GM18511 (cell line): ENCODE measurements at regions not wholly inside any gene's neighbourhood (a gene's known extent, or its start where the extent isn't known, plus 50 kb on each side); places are given as distances from the start of the nearest gene placed in this dataset.
"Not testable (repeated sequence)": the region's sequence is repeated elsewhere in the genome, so short reads cannot be mapped to it uniquely, and the experiment has no call there.

Experiments used
- ATAC-seq: cut with Tn5 transposase; IDR thresholded peaks from one replicate; pipeline ENCODE4 v1.9.1; 2021; ENCODE audit warnings: mild to moderate bottlenecking, moderate library complexity; ENCODE audit not compliant: unreplicated experiment

DNA sequence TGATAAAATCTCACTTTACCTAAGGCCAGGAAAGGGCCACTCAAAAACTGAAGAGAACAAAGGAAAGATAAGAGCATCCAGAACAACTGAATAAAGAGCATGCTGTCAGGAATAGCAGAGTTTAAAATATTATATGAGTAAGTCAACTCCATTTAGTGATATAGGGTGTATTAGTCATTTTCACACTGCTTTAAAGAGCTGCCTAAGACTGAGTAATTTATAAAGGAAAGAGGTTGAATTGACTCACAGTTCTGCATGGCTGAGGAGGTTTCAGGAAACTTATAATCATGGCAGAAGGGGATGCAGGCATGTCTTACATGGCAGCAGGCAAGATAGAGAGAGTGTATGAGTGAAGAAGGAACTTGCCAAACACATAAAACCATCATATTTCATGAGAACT is 778.0 kb upstream of the NECTIN3 start:
- ATAC-seq: no peak

DNA sequence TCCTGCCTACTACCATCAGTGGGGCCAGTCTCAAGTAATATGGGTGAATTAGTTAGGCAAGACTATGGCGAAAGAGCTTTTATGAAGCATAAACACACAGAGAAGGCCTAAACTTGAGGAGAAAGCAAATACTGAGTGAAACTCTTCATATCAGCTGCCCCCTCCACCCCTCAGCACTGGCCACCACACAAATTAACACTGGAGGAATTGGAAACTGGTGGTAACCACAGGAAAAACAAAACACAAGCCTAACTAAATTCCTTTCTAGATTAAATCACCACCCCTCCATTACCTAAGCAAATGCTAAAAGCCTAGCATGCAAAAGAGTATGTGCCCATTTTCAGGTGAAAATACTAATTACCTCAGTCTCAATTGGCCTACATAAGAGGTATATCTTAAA is 774.7 kb upstream of the NECTIN3 start:
- ATAC-seq: no peak

DNA sequence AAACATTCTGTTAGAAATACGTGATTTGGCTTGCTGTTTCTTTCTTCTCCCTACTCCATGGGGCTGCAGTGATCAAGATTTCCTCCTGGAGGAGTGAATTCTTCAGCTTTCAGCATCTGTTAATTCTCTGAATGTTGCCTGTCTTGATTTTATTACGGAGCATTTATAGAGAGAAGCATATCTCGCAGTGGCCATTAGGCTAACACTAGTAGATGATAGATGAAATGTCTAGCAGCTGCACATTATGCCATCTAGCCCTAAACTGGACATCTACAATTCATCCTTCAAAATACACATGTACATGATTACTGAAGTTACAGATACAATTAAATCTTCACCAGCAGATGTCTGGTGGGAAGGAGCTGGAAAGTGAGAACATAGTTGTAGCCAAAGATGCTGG is 769.8 kb upstream of the NECTIN3 start:
- ATAC-seq: no peak

DNA sequence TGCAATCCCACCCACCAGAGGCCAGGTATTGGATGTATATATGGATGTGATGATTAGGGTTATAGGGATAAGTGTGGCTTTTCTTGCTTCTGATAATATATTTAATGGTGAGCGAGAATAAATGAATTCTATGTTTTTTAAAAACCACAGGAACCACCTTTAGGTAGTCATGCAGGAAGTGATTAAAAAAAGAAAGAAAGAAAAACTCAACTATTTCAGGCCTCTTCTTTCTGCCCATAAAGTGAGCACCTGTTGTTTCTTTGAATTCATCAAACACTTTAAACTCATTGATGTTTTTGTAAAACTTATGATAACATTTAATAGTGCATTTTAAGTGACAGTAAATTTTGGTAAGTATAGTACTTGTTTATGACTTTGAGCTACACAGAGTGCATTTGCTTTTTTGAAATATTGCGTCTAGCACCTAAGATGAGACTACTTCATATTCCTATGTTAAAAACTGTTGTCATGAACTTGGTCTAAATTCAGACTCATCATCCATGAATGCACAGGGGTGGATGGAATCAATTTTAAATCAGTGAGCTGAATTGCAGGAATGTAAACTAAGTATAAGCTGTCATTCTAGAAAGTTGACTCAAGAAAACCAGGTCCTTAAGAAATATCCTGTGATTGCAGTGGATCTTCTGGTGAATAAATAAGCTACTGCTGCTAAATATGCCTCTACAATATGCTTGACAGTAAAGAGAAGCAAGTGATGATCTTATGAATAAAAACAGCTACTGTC is 764.4 kb upstream of the NECTIN3 start:
- ATAC-seq: no peak

DNA sequence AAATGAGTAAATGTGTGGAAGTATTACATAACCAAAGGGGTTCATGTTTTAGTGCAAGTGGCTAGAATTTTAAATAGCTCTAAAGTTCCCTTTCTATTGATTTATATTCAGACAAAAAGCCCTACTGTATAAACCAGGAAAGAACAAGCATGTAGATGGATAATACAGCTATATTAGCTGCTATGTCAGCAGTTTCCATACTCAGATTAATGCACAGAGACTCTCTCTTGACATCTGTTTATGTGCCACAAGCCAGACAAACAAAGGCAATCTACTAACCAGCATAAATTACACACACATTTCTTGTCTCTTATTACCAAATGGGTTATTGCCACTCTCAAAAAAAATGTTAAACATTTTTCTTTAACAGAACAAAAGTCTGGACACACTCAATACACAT is 760.1 kb upstream of the NECTIN3 start:
- ATAC-seq: no peak

DNA sequence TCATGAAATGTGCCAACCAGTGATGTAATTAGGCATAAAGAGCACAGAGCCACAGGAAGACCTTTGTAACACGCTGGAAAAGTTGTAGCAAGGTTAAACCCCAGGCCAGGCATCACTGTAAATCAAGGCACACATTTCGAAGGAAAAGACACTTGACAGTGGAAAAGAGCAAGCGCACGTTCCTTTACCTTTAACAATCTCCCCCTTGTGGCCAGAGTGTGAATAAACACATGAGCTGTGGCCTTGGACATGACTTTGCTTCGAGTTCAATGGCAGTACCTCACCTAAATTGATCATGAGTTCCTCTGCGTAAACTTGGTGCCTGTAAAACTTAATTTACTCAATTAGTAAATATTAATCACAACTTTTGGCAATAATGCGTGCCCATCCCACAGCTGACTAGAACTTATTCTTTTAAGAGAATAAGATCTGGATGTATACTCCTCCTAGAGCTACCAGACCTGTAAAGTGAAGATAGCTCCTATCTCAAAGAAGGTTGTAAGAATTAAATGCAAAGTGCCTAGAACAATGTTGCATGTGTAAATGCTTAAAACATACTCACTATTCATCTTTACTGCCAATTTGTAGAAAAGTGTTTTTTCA is 757.0 kb upstream of the NECTIN3 start:
- ATAC-seq: peak; percentile 95

DNA sequence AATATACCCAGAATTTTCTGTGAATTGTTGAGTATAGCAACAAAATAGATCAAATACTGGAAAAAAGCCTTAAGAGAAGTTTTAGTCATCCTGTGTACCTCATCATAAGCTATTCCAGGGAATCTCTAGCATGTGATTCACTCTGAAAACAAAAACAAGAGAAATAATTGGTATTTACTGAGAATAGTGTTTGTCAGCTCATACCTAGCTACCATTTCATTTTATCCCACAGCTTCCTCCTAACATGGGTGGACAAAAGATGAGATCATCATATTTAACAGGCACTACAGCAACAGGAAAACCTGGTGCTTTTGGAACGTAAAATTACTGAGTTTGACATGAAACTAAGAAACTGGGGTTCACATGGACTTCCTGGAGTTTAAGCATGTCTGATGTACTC is 753.5 kb upstream of the NECTIN3 start:
- no peak for ATAC-seq

DNA sequence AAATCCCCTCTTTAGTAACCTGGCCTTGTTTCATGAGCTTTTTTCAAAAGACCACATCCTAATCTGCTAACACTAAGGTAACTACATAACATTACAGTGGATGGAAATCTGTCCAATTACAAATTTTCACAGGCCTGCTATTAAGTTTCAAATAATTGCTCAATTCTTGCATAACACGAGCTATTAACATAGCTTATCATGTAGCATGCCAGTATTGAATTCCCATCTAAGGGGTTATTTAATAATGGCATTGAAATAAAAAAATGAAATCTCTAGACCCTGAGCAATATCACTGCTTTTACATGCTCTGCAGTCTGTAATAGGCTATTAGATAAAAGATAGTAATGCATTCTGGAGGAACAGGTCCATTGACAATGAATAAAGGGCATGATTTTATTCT is 748.3 kb upstream of the NECTIN3 start:
- ATAC-seq: no peak

DNA sequence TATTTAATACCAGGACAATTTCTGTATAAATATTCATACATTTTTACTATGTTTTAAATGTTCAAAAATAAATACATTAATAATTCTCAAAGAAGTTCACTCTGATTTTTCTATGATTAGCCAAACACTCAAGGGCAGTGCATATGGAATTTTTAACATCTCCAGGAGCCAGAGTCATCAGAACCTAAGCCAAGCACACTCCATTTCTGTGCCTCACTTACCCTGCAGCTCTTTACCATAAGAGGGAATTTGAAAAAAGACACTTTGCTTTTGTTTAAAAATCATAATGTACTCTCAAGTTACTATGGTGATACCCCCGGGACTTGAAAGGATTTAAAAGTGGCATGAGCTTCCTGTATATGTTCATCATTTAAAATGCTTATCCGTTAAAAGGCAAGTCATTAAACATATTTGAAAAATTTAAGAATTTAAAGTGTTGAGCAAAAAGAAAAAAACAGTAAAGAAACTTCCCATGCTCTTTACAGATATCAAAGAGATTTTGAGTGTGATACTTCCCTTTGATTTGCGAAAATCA is 747.4 kb upstream of the NECTIN3 start:
- ATAC-seq: no peak

DNA sequence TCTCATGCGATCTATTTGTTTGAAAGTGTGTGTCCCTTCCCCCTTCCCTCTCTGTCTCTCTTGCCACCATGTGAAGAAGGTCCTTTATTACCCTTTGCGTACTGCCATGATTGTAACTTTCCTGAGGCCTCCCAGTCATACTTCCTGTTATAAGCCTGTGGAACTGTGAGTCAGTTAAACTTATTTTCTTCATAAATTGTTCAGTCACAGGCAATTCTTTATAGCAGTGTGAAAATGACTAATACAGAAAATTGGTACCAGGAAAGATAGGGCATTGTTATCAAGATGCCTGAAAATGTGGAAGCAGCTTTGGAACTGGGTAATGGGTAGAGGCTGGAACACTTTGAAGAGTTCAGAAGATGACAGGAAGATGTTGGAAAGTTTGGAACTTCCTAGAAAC is 743.7 kb upstream of the NECTIN3 start:
- no peak for ATAC-seq

DNA sequence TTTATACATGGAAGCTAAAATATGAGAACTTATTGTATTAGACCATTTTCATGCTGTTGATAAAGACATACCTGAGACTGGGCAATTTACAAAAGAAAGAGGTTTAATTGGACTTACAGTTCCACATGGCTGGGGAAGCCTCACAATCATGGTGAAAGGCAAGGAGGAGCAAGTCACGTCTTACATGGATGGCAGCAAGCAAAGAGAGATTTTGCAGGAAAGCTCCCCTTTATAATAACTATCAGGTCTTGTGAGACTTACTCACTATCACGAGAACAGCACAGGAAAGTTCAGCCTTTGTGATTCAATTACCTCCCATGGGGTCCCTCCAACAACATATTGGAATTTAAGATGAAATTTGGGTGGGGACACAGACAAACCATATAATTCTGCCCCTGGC is 740.1 kb upstream of the NECTIN3 start:
- not testable (repeated sequence) for ATAC-seq

DNA sequence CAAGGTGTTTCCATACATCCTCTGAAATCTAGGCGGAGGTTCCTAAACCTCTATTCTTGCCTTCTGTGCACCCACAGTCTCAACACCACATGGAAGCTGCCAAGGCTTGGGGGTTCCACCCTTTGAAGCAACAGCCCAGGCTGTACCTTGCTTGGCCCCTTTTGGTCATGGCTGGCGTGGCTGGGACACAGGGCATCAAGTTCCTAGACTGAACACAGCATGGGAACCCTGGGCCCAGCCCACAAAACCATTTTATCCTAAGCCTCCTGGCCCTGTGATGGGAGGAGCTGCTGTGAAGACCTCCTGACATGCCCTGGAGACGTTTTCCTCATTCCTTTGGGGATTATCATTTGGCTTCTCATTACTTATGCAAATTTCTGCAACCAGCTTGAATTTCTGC is 739.0 kb upstream of the NECTIN3 start:
- ATAC-seq: no peak

DNA sequence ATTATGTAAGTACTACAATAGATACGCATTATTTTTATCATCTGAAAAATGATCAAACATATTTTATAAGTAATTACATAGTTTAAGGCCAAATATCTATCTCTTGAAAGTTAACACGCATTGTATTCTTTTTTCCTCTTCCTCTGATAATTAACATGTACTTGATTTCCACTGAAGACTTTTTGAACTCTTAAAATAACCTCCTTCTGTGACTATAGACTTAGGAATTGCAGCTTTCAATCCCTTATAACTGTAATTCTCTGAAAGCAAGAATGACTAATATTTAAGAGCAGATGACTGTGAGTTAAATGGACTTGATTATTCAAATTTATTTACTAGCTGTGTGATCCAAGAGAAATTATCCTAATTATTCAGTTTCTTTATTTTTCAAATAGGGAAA is 730.6 kb upstream of the NECTIN3 start:
- no peak for ATAC-seq

DNA sequence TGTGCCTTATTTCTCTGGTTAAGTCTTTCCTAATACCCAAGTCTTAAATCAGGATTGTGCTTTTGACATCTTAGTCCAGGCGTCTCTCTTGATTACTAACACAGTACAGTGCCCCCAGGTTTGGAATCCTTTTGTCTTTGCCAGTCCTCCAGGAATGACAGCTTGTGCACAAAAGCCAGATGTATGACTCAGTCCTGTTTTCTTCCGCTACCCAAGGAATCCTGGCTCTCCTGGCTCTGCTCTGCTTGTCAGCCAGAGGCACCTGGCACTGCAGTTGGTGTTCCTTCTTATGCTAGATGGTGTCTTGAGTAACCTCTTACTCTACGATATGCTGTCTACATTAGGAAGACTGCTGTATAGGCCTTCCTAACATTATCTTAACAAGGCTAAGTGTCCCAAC is 728.2 kb upstream of the NECTIN3 start:
- ATAC-seq: no peak

DNA sequence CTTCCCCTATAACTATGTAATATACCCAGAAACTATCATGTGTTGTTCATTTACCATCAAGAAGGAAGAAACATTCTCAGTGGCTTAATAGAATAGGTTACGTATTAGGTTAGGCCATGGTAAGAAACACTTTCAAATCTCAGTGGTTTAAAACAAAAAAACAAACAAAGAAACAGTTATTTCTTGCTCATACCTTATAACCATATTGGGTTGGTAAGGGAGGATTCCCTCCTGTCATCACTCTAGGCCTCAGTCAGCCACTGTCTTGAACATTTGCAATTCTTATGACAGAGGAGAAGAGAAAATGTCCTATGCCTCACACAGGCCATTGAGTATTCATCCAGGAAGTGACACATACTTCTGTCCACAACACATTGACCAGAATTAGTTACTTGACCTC is 727.7 kb upstream of the NECTIN3 start:
- peak; percentile 83 for ATAC-seq

DNA sequence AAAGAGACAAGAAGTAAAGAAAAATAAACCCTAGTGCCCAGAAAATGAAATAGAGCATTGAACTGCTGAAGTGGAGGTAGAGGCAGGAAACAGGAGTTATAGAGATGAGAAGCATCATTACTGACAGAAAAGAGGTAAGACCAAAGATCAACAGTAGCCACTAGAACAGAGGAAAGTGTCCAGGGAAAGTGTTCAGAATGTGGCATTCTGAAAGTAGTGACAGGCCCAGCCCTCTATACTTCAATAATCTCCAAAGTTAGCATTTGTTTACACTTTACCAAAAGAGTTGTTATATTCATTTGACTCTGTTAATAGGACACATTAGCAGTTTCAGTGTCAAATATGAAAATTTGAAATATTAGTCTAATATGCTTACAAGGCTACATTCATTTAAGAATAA is 727.1 kb upstream of the NECTIN3 start:
- ATAC-seq: no peak

DNA sequence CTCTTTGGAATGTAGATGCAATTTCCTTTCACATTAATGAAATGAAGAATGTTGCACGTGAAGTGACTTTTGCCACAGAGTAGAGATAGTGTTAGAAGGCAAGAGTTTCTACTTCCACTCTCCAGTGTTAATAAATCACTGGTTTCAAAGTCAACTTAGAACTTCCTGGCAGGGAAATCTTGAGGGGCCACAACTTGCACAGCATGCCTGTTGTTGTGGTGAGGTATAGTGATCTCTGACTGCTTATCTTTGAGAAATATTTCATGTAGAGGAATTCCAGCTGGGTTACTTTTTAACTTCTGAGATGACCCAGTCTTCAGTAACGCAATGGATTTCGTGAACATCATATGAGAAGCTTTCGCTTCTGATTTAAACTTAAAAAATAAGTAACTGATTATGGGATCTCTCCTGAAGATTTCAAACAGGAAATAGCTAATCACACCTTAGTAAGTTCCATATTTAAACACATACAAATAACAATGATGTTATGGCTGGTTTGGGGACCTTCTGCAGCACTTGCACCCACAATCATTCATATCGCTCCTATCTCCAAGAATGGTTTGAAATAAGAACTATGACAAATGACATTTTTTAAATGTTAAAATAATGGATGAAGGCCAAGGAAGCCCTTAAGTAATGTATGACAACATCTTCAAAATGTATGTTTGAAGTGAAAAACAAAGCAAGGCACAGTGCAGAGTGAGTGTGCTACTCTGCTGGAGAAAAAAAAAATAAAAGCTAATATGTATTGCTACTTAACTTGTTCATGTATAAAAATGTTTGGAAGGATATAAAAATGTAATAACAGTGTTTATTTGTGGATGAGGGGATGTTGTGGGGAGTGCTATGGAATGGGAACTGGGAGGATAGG is 726.5 kb upstream of the NECTIN3 start:
- ATAC-seq: peak; percentile 59

DNA sequence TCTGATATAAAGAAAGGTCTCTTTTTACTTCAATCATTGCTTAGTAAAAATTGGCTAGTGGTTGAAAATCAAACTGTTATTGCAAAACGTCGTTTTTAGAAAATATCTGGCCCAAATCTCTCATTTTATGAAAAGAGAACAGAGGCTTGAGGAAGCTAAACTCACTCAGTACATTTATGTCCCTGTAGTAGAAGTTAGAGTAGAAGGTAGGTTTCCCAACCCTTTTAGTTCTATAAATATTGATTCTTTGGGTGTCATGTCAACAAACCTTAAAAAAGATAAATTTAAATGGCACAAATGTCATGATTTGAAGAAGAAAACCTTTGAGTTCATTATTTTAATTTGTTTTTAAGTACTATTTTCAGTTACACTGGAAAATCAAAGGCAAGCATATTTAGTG is 722.3 kb upstream of the NECTIN3 start:
- no peak for ATAC-seq

DNA sequence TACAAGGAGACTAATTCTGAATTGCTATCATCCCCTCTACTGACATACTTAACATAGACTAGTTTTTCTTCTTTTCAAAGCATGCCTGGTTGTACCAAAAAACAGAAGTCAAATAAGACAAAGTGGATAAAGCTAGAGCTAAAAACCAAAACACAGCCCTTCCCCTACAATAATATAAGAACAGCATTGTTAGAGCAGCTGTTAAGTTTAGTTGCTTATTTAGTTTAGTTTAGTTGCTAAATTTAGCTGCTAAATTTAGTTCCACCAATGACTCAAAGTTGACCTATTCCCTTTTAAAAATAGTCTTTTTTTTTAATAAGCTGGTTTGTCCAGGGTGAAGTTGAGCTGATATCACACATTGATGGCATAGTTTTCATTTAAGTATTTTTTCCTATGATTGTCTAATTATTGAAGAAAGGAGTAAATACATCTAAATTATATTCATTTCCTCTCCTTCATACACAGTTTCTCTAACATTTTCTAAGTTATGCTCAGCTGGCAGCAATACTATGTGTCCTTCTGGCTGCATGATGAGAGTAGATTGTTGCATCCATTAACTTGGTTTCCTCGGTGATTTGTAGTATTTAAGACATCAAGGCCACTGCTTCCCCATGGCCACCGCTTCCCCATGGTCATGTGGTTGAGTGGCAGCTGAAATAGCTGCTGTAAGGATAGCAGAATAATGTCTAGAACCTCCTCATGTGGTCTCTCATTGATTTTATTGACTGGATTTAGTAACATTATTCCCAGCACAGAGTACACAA is 718.6 kb upstream of the NECTIN3 start:
- no peak for ATAC-seq

DNA sequence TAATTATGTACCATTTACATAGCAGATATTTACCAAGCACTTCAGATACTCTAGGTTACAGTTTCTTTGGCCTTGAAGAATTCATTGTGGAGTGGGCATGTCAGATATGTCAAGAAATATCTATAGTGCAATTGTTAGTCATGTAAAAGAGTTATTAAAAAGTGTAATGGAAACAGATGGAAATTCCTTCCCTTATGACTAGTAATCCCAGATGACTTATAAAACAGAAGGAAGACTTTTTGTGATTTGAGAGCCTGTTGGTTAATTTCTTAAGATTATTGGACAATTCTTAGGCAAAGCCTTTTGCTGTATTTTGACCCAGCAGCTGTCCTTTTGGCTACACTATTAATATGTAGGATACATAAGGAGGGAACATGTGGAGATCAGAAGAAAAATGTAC is 708.9 kb upstream of the NECTIN3 start:
- ATAC-seq: no peak

DNA sequence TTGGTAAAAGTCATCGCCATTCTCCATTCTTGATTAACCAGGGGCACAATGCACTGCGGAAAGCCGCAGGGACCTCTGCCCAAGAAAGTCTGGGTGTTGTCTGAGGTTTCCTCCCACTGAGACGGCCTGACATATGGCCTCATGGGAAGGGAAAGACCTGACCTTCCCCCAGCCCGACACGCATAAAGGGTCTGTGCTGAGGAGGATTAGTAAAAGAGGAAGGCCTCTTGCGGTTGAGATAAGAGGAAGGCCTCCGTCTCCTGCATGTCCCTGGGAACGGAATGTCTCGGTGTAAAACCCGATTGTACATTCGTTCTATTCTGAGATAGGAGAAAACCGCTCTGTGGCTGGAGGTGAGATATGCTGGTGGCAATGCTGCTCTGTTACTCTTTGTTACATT is 704.3 kb upstream of the NECTIN3 start:
- ATAC-seq: not testable (repeated sequence)
